Adrenal gland (tissue), 5 donors: ENCODE measurements at regions not wholly inside any gene's neighbourhood (a gene's known extent, or its start where the extent isn't known, plus 50 kb on each side); places are given as distances from the start of the nearest gene placed in this dataset.

Source experiments
- CTCF ChIP-seq, 6 experiments: fragments of 450-650 bp in 4 of 6; fragments of 200-600 bp in 2 of 6; sonication (generic) in 1 of 6; IDR thresholded peaks; 1 replicate in 5 of 6; 2 replicates in 1 of 6; pipeline versions ENCODE4 v1.5.1 to v1.8.0; 2016 to 2021; ENCODE audit warnings: antibody characterized with exemption in 6 of 6, mild to moderate bottlenecking in 2 of 6, moderate library complexity in 1 of 6
- POLR2A ChIP-seq, 2 donors: fragments of 450-650 bp; IDR thresholded peaks; one replicate each; pipeline ENCODE4 v1.6.1; 2017; ENCODE audit warnings: antibody characterized with exemption in 2 of 2, mild to moderate bottlenecking in 2 of 2, moderate library complexity in 1 of 2
- donor health status: DM: no; HTN: no; CAD: no.

- TF ChIP-seq POLR2A (IDR thresholded peaks at IDR 0.05) (no peak), CTCF (IDR thresholded peaks at IDR 0.05) (no peak)
These were observed 91.7 kb upstream of the PDZRN3 start for GRCh38 chr3:73716418-73716817.
